DMS153 treated with DMSO at 0.1 percent for 48 hours (cell line): ENCODE measurements at regions not wholly inside any gene's neighbourhood (a gene's known extent, or its start where the extent isn't known, plus 50 kb on each side); places are given as distances from the start of the nearest gene placed in this dataset.

Experiments
- DNase-seq: peaks from one replicate; lab custom pipeline; 2025; ENCODE audit not compliant: unreplicated experiment; lab: John Stamatoyannopoulos, UW

DNA sequence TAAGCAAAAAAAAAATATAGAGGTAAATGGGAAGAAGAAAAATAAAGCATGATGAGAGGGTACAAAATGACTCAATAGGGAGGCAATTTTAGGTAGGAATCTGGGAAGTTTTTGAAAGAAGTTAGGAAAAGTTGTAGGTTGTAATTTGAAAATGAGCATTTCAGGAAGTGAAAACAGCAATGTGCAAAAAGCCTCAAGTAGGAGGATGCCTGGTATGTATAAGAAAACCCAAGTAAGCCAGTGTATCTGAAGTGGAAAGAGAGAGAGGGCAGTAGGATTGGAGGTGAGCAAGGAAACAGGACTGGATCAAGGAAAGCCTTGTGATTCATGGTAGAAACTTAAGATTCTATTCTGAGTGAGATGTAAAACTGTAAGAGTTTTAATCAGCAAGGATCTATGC lies 121.6 kb upstream of the SPRY2 start:
- DNase-seq = no peak

GRCh38 chr13:80462037-80462436 lies 121.1 kb upstream of the SPRY2 start:
- DNase-seq = no peak

DNA sequence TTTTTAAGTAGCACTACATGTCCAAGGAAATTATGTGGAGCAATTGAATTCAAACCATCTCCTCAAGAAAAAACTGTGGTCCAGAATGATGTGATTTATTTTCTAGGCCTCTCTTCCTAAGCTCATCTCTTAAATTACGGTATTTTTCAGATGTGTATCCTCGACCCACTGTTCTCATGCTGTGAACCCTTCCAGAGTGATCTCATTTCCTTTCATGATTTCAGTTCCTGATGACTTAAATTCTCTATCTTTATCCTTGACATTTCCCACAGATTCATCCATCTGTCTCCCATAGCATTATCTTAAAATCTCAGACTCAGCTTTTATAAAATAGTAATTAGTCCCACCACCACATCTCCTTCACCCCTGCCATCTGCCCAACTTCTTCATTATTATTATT lies 117.6 kb upstream of the SPRY2 start:
- no peak for DNase-seq

DNA sequence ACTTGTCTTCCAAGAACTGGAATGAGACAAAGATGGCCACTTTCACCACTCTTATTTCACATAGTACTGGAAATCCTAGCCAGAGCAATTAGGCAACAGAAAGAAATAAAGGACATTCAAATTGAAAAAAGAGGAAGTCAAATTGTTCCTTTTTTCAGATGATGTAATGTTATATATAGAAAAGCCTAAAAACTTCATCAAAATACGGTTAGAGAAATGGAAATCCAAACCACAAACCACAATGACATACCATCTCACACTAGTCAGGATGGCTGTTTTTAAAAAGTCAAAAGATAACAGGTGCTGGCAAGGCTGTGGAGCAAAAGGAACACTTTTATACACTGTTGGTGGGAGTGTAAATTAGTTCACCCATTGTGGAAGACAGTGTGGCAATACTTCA lies 113.3 kb upstream of the SPRY2 start:
- no peak for DNase-seq

GRCh38 chr13:80452279-80452678 lies 111.4 kb upstream of the SPRY2 start:
- no peak for DNase-seq

GRCh38 chr13:80451641-80452040 lies 110.7 kb upstream of the SPRY2 start:
- no peak for DNase-seq

- DNase-seq = no peak
These were observed 109.5 kb upstream of the SPRY2 start for GRCh38 chr13:80450386-80450785.

- DNase-seq = no peak
These were observed 107.8 kb upstream of the SPRY2 start for GRCh38 chr13:80448725-80449124.

GRCh38 chr13:80447747-80448146 lies 106.8 kb upstream of the SPRY2 start:
- no peak for DNase-seq

- DNase-seq = no peak
These were observed 103.5 kb upstream of the SPRY2 start for GRCh38 chr13:80444240-80445015.

DNA sequence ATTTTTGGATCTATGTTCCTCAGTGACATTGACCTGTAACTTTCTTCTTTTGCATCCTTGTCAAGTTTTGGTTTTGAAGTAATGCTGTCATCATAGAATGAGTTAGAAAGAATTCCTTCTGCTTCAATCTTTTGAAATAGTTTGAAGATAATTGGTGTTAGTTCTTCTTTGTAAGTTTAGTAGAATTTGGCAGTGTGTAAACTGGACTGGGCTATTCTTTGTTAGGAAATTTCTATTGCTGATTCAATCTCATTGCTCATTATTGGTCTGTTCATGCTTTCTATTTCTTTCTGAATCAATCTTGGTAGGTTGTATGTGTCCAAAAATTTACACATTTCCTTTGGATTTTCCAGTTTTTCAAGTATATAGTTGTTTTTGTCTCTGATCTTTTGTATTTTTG lies 101.7 kb upstream of the SPRY2 start:
- DNase-seq = no peak

- DNase-seq = no peak
These were observed 101.0 kb upstream of the SPRY2 start for GRCh38 chr13:80441968-80442367.

- no peak for DNase-seq
These were observed 97.6 kb upstream of the SPRY2 start for GRCh38 chr13:80438521-80438920.

DNA sequence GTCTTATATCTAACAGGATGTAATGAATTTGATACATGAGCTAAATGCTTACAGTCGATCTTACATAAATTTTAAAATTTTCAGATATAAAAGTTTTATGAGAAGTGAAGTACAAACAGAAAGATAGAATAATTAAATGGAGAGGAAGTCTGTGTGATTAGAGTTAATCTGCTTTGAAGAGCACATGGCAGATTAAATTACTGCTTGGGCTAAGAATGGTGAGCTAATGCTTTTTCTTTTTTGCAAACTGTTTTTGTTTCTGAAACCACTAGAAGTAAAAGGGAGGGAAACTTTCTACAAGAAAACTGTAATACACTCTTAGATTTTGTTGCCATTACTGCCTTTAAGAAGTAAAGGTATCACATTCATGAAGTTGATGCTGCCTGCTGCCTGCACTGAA lies 96.3 kb upstream of the SPRY2 start:
- no peak for DNase-seq

- DNase-seq = no peak
These were observed 95.7 kb upstream of the SPRY2 start for GRCh38 chr13:80436571-80437169.

DNA sequence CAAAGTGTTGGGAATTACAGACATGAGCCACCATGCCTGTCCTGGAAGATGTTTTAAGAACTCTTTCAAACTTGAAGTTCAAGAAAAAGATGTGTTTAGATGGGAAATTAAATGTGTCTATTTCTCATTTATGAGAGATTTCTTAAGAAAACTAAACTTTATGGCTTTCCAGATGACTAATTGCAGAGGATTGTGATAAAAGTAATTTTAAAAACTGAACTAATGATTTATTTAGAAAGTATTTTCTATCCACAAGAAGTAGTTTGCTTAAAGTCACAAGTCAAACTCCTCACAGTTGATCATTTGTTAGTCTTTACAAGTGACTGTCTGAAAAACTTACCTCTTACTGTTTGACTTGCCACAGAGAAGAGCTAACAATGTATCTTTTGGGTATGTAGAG lies 89.6 kb upstream of the SPRY2 start:
- no peak for DNase-seq

DNA sequence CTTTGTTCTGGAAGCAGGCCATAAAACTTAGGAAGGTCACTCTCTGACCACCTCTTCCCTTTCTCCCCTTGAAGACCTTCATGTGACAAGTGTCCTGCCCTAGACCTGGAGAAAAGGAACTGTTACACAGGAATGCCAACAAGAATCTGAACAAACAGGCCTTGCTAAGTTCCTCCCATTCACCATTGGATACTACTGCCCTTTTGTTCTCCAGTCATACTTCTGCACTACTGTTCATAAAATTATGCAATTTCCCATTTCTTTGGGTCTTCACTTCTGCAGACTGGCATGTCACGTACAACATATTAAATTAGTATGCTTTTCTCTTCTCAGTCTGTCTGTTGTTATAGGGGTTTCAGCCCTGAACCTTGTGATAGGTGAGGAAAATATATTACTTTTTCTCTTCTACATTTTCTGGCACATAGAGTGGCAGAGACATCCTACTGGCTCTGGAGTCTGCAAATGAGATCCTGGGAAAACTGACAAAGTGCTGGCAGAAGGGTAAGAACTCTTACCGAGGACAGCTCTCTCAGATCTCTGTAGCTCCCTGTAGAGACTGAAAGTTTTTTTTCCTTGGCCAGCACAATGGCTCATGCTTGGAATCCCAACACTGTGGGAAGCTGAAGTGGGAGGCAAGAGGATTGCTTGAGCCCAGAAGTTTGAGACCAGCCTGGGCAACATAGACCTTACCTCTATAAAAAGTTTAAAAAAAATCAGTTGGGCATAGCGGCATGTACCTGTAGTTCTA lies 87.6 kb upstream of the SPRY2 start:
- no peak for DNase-seq

- no peak for DNase-seq
These were observed 78.5 kb upstream of the SPRY2 start for GRCh38 chr13:80419416-80419815.

- DNase-seq = no peak
These were observed 72.7 kb upstream of the SPRY2 start for GRCh38 chr13:80413611-80414010.

DNA sequence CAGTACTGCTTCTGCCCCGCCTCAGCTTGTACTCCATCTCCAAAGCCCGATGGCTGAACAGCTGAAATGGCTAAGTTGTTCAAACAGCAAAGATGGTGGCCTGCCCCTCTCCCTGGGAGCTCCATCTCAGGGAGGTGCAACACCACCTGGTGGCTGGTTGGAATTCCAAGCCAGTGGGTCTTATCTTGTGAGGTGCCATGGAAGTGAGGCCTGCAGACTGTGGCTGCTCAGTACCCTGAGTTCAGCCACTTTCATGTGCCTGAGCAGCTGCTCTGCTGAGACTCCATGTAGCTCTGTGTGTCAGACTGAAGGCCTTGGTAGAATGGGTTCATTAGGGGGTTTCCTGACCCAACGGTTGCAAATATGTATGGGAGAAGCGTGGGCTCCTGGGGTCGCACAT lies 67.3 kb upstream of the SPRY2 start:
- DNase-seq = no peak

- DNase-seq = no peak
These were observed 60.0 kb upstream of the SPRY2 start for GRCh38 chr13:80400865-80401426.
